CD4-positive, CD25-positive, alpha-beta regulatory T cell (primary cell): ENCODE measurements at regions not wholly inside any gene's neighbourhood (a gene's known extent, or its start where the extent isn't known, plus 50 kb on each side); places are given as distances from the start of the nearest gene placed in this dataset.
"Not testable (repeated sequence)": the region's sequence is repeated elsewhere in the genome, so short reads cannot be mapped to it uniquely, and the experiment has no call there.

Experiments
- ATAC-seq, 2 donors: fragments of 150-1000 bp; cut with Tn5 transposase; one replicate each; pipeline ENCODE4 v1.10.0; 2021; ENCODE audit warnings: low read depth in 2 of 2, moderate number of reproducible peaks in 2 of 2, moderate library complexity in 1 of 2
- DNase-seq, 3 donors: peaks; one replicate each; pipeline versions ENCODE4 v3.0.0 to v3.0.0-alpha.2; 2012 to 2022; ENCODE audit warnings: mixed read lengths in 1 of 3
- H3K27ac ChIP-seq: one replicate; pipeline ENCODE4 v1.7.0; 2013; ENCODE audit warnings: mild to moderate bottlenecking, low read length; ENCODE audit not compliant: insufficient read depth, poor library complexity, severe bottlenecking
- H3K27me3 ChIP-seq: one replicate; pipeline ENCODE4 v1.7.0; 2013; ENCODE audit warnings: low read length; ENCODE audit not compliant: control insufficient read depth, insufficient read depth
- H3K36me3 ChIP-seq: one replicate; pipeline ENCODE4 v1.7.0; 2013; ENCODE audit warnings: mild to moderate bottlenecking, low read length, moderate library complexity; ENCODE audit not compliant: control insufficient read depth, insufficient read depth
- H3K4me1 ChIP-seq: 2 replicates; pipeline ENCODE4 v1.7.0; 2013; ENCODE audit warnings: mild to moderate bottlenecking, low read length; ENCODE audit not compliant: insufficient read depth, control insufficient read depth, poor library complexity, severe bottlenecking
- H3K4me3 ChIP-seq: one replicate; pipeline ENCODE4 v1.7.0; 2013; ENCODE audit warnings: low read depth, mild to moderate bottlenecking, low read length, moderate library complexity
- H3K9me3 ChIP-seq, 2 experiments: 1 replicate in 1 of 2; 2 replicates in 1 of 2; pipeline ENCODE4 v1.7.0; 2013; ENCODE audit warnings: low read length in 2 of 2, mild to moderate bottlenecking in 1 of 2, moderate library complexity in 1 of 2; ENCODE audit not compliant: control insufficient read depth in 2 of 2
- H3K27ac Mint-ChIP-seq, 3 donors: one replicate each; pipeline ENCODE4 v1.8.0; 2020 to 2022; ENCODE audit warnings: mild to moderate bottlenecking in 3 of 3, mixed read lengths in 3 of 3, moderate library complexity in 2 of 3
- H3K27me3 Mint-ChIP-seq: one replicate; pipeline ENCODE4 v1.8.0; 2022; ENCODE audit warnings: mild to moderate bottlenecking, mixed read lengths
- H3K36me3 Mint-ChIP-seq: one replicate; pipeline ENCODE4 v1.8.0; 2020; ENCODE audit warnings: mixed read lengths
- H3K4me1 Mint-ChIP-seq, 4 donors: one replicate each; pipeline ENCODE4 v1.8.0; 2020 to 2022; ENCODE audit warnings: mixed read lengths in 4 of 4, mild to moderate bottlenecking in 1 of 4
- H3K4me3 Mint-ChIP-seq, 4 donors: one replicate each; pipeline ENCODE4 v1.8.0; 2020 to 2022; ENCODE audit warnings: mild to moderate bottlenecking in 4 of 4, mixed read lengths in 4 of 4, moderate library complexity in 3 of 4
- H3K9me3 Mint-ChIP-seq, 7 donors: one replicate each; pipeline ENCODE4 v1.8.0; 2020 to 2022; ENCODE audit warnings: mixed read lengths in 7 of 7, mild to moderate bottlenecking in 3 of 7, moderate library complexity in 2 of 7

- Histone ChIP-seq H3K9me3 (no peaks in the 10 kb centered on the region), H3K36me3 (no peaks in the 10 kb centered on the region), H3K4me3 (peak overlapping the region; percentile 95), H3K27ac (peak overlapping the region; percentile 78), H3K4me1 (peaks cover 54% of the 10 kb centered on the region), H3K27me3 (no peaks in the 10 kb centered on the region)
- H3K4me3 Mint-ChIP-seq: peak overlapping the region; percentile 97 to 99 (median 98)
- peak; percentile 96 to 97 for ATAC-seq
- H3K27ac Mint-ChIP-seq: peak overlapping the region; percentile 98
- peak; percentile 53 to 95 (median 84) for DNase-seq
- H3K9me3 Mint-ChIP-seq: peaks cover 0 to 1% (median 0%) of the 10 kb centered on the region in 7 donors
- peaks cover 45 to 73% (median 58%) of the 10 kb centered on the region in 4 donors for H3K4me1 Mint-ChIP-seq
- no peaks in the 10 kb centered on the region for H3K27me3 Mint-ChIP-seq
- H3K36me3 Mint-ChIP-seq: peaks cover 18% of the 10 kb centered on the region
Observed at GRCh38 chr6:118709859-118710350, 58.5 kb upstream of the CEP85L start.

DNA sequence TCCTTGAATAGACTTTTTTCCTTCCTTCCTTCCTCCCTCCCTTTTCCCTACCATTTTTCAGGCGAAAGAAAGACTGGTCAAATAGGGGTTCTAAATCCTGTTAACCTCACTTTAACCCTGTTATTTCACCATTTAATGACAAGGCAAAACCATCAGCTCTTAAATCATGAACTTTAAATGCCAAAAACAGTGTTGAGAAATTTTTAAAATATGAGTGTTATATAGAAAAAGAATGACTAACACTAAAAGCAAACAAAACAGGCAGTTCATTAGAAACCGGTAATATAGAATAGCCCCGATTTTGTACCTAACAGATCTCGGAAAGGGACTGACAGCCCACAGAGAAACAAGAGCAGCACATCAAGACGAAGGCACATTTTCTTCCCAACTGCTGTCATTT, 57.4 kb upstream of the CEP85L start:
- Histone ChIP-seq H3K4me1 (peaks cover 65% of the 10 kb centered on the region), H3K9me3 (no peaks in the 10 kb centered on the region), H3K36me3 (no peaks in the 10 kb centered on the region), H3K27me3 (no peaks in the 10 kb centered on the region), H3K27ac (peak overlapping the region; percentile 78), H3K4me3 (peak overlapping the region; percentile 95)
- peaks cover 48 to 85% (median 65%) of the 10 kb centered on the region in 4 donors for H3K4me1 Mint-ChIP-seq
- peak overlapping the region; percentile 98 for H3K27ac Mint-ChIP-seq
- H3K27me3 Mint-ChIP-seq: no peaks in the 10 kb centered on the region
- peaks cover 0 to 1% (median 0%) of the 10 kb centered on the region in 7 donors for H3K9me3 Mint-ChIP-seq
- DNase-seq: no peak
- H3K4me3 Mint-ChIP-seq: peak overlapping the region; percentile 97 to 99 (median 98)
- no peak for ATAC-seq
- peaks cover 24% of the 10 kb centered on the region for H3K36me3 Mint-ChIP-seq

DNA sequence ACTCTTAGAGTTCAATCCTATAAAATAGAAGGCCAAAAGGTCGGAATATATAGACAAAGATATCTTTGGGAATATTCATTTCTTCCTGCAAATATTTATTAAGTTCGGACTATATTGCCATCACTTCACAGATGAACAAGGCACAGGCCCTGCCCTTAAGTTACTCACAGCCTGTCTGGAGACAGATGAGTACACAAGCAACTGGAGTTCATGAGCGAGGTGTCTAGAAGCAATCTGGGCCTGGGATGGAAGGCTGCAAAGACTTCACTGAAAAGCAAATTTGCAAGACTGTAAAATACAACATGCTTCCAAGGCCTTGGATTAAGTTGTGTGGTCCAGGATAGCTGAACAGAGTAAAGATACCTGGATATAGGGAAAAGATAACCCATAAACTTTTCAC, 56.7 kb upstream of the CEP85L start:
- H3K4me1 Mint-ChIP-seq: peaks cover 43 to 85% (median 63%) of the 10 kb centered on the region in 4 donors
- H3K9me3 ChIP-seq: no peaks in the 10 kb centered on the region
- H3K36me3 ChIP-seq: no peaks in the 10 kb centered on the region
- no peaks in the 10 kb centered on the region for H3K27me3 Mint-ChIP-seq
- peaks cover 0 to 1% (median 0%) of the 10 kb centered on the region in 7 donors for H3K9me3 Mint-ChIP-seq
- DNase-seq (peak in 1 of 3 donors; percentile 25), ATAC-seq (no peak)
- no peak overlapping the region for H3K27ac ChIP-seq
- peaks cover 24% of the 10 kb centered on the region for H3K36me3 Mint-ChIP-seq
- H3K4me3 Mint-ChIP-seq: peak overlapping the region; percentile 97 to 99 (median 98)
- peaks cover 71% of the 10 kb centered on the region for H3K4me1 ChIP-seq
- H3K27me3 ChIP-seq: no peaks in the 10 kb centered on the region
- H3K27ac Mint-ChIP-seq: peak overlapping the region; percentile 98
- H3K4me3 ChIP-seq: peak overlapping the region; percentile 95

- Histone ChIP-seq H3K27me3 (no peaks in the 10 kb centered on the region), H3K4me1 (peaks cover 69% of the 10 kb centered on the region), H3K9me3 (no peaks in the 10 kb centered on the region), H3K36me3 (peaks cover 4% of the 10 kb centered on the region), H3K27ac (peak overlapping the region; percentile 52), H3K4me3 (peak overlapping the region; percentile 95)
- H3K4me3 Mint-ChIP-seq: peak overlapping the region; percentile 91 to 99 (median 94)
- no peak for DNase-seq
- peaks cover 32% of the 10 kb centered on the region for H3K36me3 Mint-ChIP-seq
- peaks cover 42 to 85% (median 65%) of the 10 kb centered on the region in 4 donors for H3K4me1 Mint-ChIP-seq
- H3K27ac Mint-ChIP-seq: peak overlapping the region; percentile 91 to 96 (median 95)
- ATAC-seq: no peak
- no peaks in the 10 kb centered on the region for H3K27me3 Mint-ChIP-seq
- peaks cover 0 to 1% (median 0%) of the 10 kb centered on the region in 7 donors for H3K9me3 Mint-ChIP-seq
Observed at GRCh38 chr6:118706702-118707101, 55.3 kb upstream of the CEP85L start.

GRCh38 chr6:118705544-118706491, 54.4 kb upstream of the CEP85L start:
- H3K4me3 Mint-ChIP-seq: peak overlapping the region; percentile 91 to 99 (median 94)
- DNase-seq (peak in 2 of 3 donors; percentile 33 to 51), ATAC-seq (no peak)
- H3K27me3 Mint-ChIP-seq: no peaks in the 10 kb centered on the region
- H3K9me3 Mint-ChIP-seq: peaks cover 0 to under 1% (median 0%) of the 10 kb centered on the region in 7 donors
- Histone ChIP-seq H3K9me3 (no peaks in the 10 kb centered on the region), H3K27me3 (no peaks in the 10 kb centered on the region), H3K4me1 (peaks cover 61% of the 10 kb centered on the region), H3K36me3 (peaks cover 12% of the 10 kb centered on the region), H3K4me3 (peak overlapping the region; percentile 95), H3K27ac (peak overlapping the region; percentile 52)
- peaks cover 41% of the 10 kb centered on the region for H3K36me3 Mint-ChIP-seq
- H3K4me1 Mint-ChIP-seq: peaks cover 42 to 85% (median 66%) of the 10 kb centered on the region in 4 donors
- peak overlapping the region; percentile 91 to 96 (median 95) for H3K27ac Mint-ChIP-seq

GRCh38 chr6:118704915-118705314, 53.5 kb upstream of the CEP85L start:
- Mint-ChIP-seq H3K9me3 (no peaks in the 10 kb centered on the region), H3K4me1 (peaks cover 38 to 85% (median 66%) of the 10 kb centered on the region in 4 donors), H3K4me3 (peak overlapping the region; percentile 17 to 99 (median 92)), H3K36me3 (peaks cover 50% of the 10 kb centered on the region), H3K27me3 (no peaks in the 10 kb centered on the region), H3K27ac (peak overlapping the region; percentile 61 to 96 (median 91))
- H3K4me1 ChIP-seq: peaks cover 52% of the 10 kb centered on the region
- H3K9me3 ChIP-seq: no peaks in the 10 kb centered on the region
- H3K27me3 ChIP-seq: no peaks in the 10 kb centered on the region
- DNase-seq: peak in 1 of 3 donors; percentile 23
- peaks cover 21% of the 10 kb centered on the region for H3K36me3 ChIP-seq
- H3K4me3 ChIP-seq: peak overlapping the region; percentile 95
- ATAC-seq: no peak
- H3K27ac ChIP-seq: peak overlapping the region; percentile 52

- Mint-ChIP-seq H3K4me1 (peaks cover 18 to 96% (median 66%) of the 10 kb centered on the region in 4 donors), H3K4me3 (peak overlapping the region in 1 of 4 donors; percentile 9), H3K27ac (peak overlapping the region; percentile 27 to 78 (median 66)), H3K36me3 (peaks cover 56% of the 10 kb centered on the region)
- not testable (repeated sequence) for H3K27ac ChIP-seq, H3K9me3 ChIP-seq, H3K4me3 ChIP-seq, ATAC-seq, DNase-seq, H3K27me3 ChIP-seq, H3K27me3 Mint-ChIP-seq, H3K9me3 Mint-ChIP-seq
- H3K36me3 ChIP-seq: peaks cover 45% of the 10 kb centered on the region
- H3K4me1 ChIP-seq: peaks cover 38% of the 10 kb centered on the region
Observed at GRCh38 chr6:118701260-118701659, 49.9 kb upstream of the CEP85L start.
